ENCODE measurements at regions not wholly inside any gene's neighbourhood (a gene's known extent, or its start where the extent isn't known, plus 50 kb on each side); places are given as distances from the start of the nearest gene placed in this dataset.

GRCh38 chr10:35895331-35895730, 253.2 kb upstream of the FZD8 start:
- no peaks in the 10 kb centered on the region for H3K36me3 ChIP-seq (ENCODE audit: insufficient read depth, insufficient read length, low read length)
- no peaks in the 10 kb centered on the region for H3K27me3 ChIP-seq (ENCODE audit: insufficient read depth, insufficient read length)
- DNase-seq (ENCODE audit: low read depth, low spot score): no peak
- H3K9ac ChIP-seq (ENCODE audit: insufficient read length, low read depth): no peak overlapping the region
- peaks cover 3% of the 10 kb centered on the region for H3K4me1 ChIP-seq (ENCODE audit: insufficient read depth, insufficient read length)
- H3K9me3 ChIP-seq (ENCODE audit: insufficient read depth, low read length): no peaks in the 10 kb centered on the region
- TF ChIP-seq ZNF274 (IDR thresholded peaks at IDR 0.05; ENCODE audit: low read depth, low read length): no peak
- no peak for TF ChIP-seq YY1 (IDR thresholded peaks at IDR 0.05; ENCODE audit: insufficient read depth, insufficient read length)
- TF ChIP-seq SUZ12 (IDR thresholded peaks at IDR 0.05; ENCODE audit: extremely low read depth, insufficient read depth, insufficient read length): no peak
- no peak overlapping the region for H3K4me3 ChIP-seq (ENCODE audit: insufficient read length, low read depth)

GRCh38 chr10:35892526-35892925, 250.4 kb upstream of the FZD8 start:
- H3K27me3 ChIP-seq (ENCODE audit: insufficient read depth, insufficient read length): no peaks in the 10 kb centered on the region
- TF ChIP-seq SUZ12 (IDR thresholded peaks at IDR 0.05; ENCODE audit: extremely low read depth, insufficient read depth, insufficient read length) (no peak), ZNF274 (IDR thresholded peaks at IDR 0.05; ENCODE audit: low read depth, low read length) (no peak), YY1 (IDR thresholded peaks at IDR 0.05; ENCODE audit: insufficient read depth, insufficient read length) (no peak)
- no peak overlapping the region for H3K9ac ChIP-seq (ENCODE audit: insufficient read length, low read depth)
- DNase-seq (ENCODE audit: low read depth, low spot score): no peak
- no peaks in the 10 kb centered on the region for H3K36me3 ChIP-seq (ENCODE audit: insufficient read depth, insufficient read length, low read length)
- peaks cover 11% of the 10 kb centered on the region for H3K9me3 ChIP-seq (ENCODE audit: insufficient read depth, low read length)
- no peak overlapping the region for H3K4me3 ChIP-seq (ENCODE audit: insufficient read length, low read depth)
- no peaks in the 10 kb centered on the region for H3K4me1 ChIP-seq (ENCODE audit: insufficient read depth, insufficient read length)

- H3K9me3 ChIP-seq (ENCODE audit: insufficient read depth, low read length): peaks cover 11% of the 10 kb centered on the region
- H3K36me3 ChIP-seq (ENCODE audit: insufficient read depth, insufficient read length, low read length): no peaks in the 10 kb centered on the region
- no peak for DNase-seq (ENCODE audit: low read depth, low spot score)
- H3K9ac ChIP-seq (ENCODE audit: insufficient read length, low read depth): no peak overlapping the region
- no peak for TF ChIP-seq SUZ12 (IDR thresholded peaks at IDR 0.05; ENCODE audit: extremely low read depth, insufficient read depth, insufficient read length)
- TF ChIP-seq YY1 (IDR thresholded peaks at IDR 0.05; ENCODE audit: insufficient read depth, insufficient read length): no peak
- no peak for TF ChIP-seq ZNF274 (IDR thresholded peaks at IDR 0.05; ENCODE audit: low read depth, low read length)
- H3K4me3 ChIP-seq (ENCODE audit: insufficient read length, low read depth): no peak overlapping the region
- H3K4me1 ChIP-seq (ENCODE audit: insufficient read depth, insufficient read length): no peaks in the 10 kb centered on the region
- H3K27me3 ChIP-seq (ENCODE audit: insufficient read depth, insufficient read length): no peaks in the 10 kb centered on the region
Observed at GRCh38 chr10:35890676-35891495, 248.8 kb upstream of the FZD8 start.

- Histone ChIP-seq H3K4me1 (ENCODE audit: insufficient read depth, insufficient read length) (no peaks in the 10 kb centered on the region), H3K36me3 (ENCODE audit: insufficient read depth, insufficient read length, low read length) (no peaks in the 10 kb centered on the region), H3K9ac (ENCODE audit: insufficient read length, low read depth) (no peak overlapping the region), H3K27me3 (ENCODE audit: insufficient read depth, insufficient read length) (no peaks in the 10 kb centered on the region), H3K4me3 (ENCODE audit: insufficient read length, low read depth) (no peak overlapping the region), H3K9me3 (ENCODE audit: insufficient read depth, low read length) (peaks cover 11% of the 10 kb centered on the region)
- DNase-seq (ENCODE audit: low read depth, low spot score): no peak
- TF ChIP-seq ZNF274 (IDR thresholded peaks at IDR 0.05; ENCODE audit: low read depth, low read length) (no peak), SUZ12 (IDR thresholded peaks at IDR 0.05; ENCODE audit: extremely low read depth, insufficient read depth, insufficient read length) (no peak), YY1 (IDR thresholded peaks at IDR 0.05; ENCODE audit: insufficient read depth, insufficient read length) (no peak)
Observed at GRCh38 chr10:35889971-35890675, 248.0 kb upstream of the FZD8 start.

GRCh38 chr10:35889226-35889625, 247.1 kb upstream of the FZD8 start:
- peaks cover 11% of the 10 kb centered on the region for H3K9me3 ChIP-seq (ENCODE audit: insufficient read depth, low read length)
- no peak for TF ChIP-seq ZNF274 (IDR thresholded peaks at IDR 0.05; ENCODE audit: low read depth, low read length)
- TF ChIP-seq SUZ12 (IDR thresholded peaks at IDR 0.05; ENCODE audit: extremely low read depth, insufficient read depth, insufficient read length): no peak
- no peak for TF ChIP-seq YY1 (IDR thresholded peaks at IDR 0.05; ENCODE audit: insufficient read depth, insufficient read length)
- DNase-seq (ENCODE audit: low read depth, low spot score): no peak

GRCh38 chr10:35888400-35888799, 246.3 kb upstream of the FZD8 start:
- Histone ChIP-seq H3K36me3 (ENCODE audit: insufficient read depth, insufficient read length, low read length) (no peaks in the 10 kb centered on the region), H3K4me1 (ENCODE audit: insufficient read depth, insufficient read length) (no peaks in the 10 kb centered on the region), H3K4me3 (ENCODE audit: insufficient read length, low read depth) (no peak overlapping the region), H3K9me3 (ENCODE audit: insufficient read depth, low read length) (peaks cover 11% of the 10 kb centered on the region), H3K9ac (ENCODE audit: insufficient read length, low read depth) (no peak overlapping the region), H3K27me3 (ENCODE audit: insufficient read depth, insufficient read length) (no peaks in the 10 kb centered on the region)
- DNase-seq (ENCODE audit: low read depth, low spot score): no peak
- TF ChIP-seq ZNF274 (IDR thresholded peaks at IDR 0.05; ENCODE audit: low read depth, low read length) (no peak), SUZ12 (IDR thresholded peaks at IDR 0.05; ENCODE audit: extremely low read depth, insufficient read depth, insufficient read length) (no peak), YY1 (IDR thresholded peaks at IDR 0.05; ENCODE audit: insufficient read depth, insufficient read length) (no peak)

More at GRCh38 chr10:35889226-35889625, 247.1 kb upstream of the FZD8 start:
- Histone ChIP-seq H3K9ac (ENCODE audit: insufficient read length, low read depth) (no peak overlapping the region), H3K4me1 (ENCODE audit: insufficient read depth, insufficient read length) (no peaks in the 10 kb centered on the region), H3K36me3 (ENCODE audit: insufficient read depth, insufficient read length, low read length) (no peaks in the 10 kb centered on the region), H3K27me3 (ENCODE audit: insufficient read depth, insufficient read length) (no peaks in the 10 kb centered on the region), H3K4me3 (ENCODE audit: insufficient read length, low read depth) (no peak overlapping the region)

GRCh38 chr10:35887685-35888084, 245.6 kb upstream of the FZD8 start:
- Histone ChIP-seq H3K27me3 (ENCODE audit: insufficient read depth, insufficient read length) (no peaks in the 10 kb centered on the region), H3K4me3 (ENCODE audit: insufficient read length, low read depth) (no peak overlapping the region), H3K36me3 (ENCODE audit: insufficient read depth, insufficient read length, low read length) (no peaks in the 10 kb centered on the region), H3K4me1 (ENCODE audit: insufficient read depth, insufficient read length) (no peaks in the 10 kb centered on the region), H3K9me3 (ENCODE audit: insufficient read depth, low read length) (peaks cover 11% of the 10 kb centered on the region), H3K9ac (ENCODE audit: insufficient read length, low read depth) (no peak overlapping the region)
- TF ChIP-seq YY1 (IDR thresholded peaks at IDR 0.05; ENCODE audit: insufficient read depth, insufficient read length): no peak
- TF ChIP-seq SUZ12 (IDR thresholded peaks at IDR 0.05; ENCODE audit: extremely low read depth, insufficient read depth, insufficient read length): no peak
- no peak for TF ChIP-seq ZNF274 (IDR thresholded peaks at IDR 0.05; ENCODE audit: low read depth, low read length)
- DNase-seq (ENCODE audit: low read depth, low spot score): no peak

All from NT2/D1 (cell line).